B cell (primary cell): ENCODE measurements at regions not wholly inside any gene's neighbourhood (a gene's known extent, or its start where the extent isn't known, plus 50 kb on each side); places are given as distances from the start of the nearest gene placed in this dataset.

Source experiments
- ATAC-seq: fragments of 200-7000 bp; cut with Tn5 transposase; one replicate; pipeline ENCODE4 v1.10.0; 2021; ENCODE audit warnings: low read depth, mild to moderate bottlenecking, moderate number of reproducible peaks, moderate library complexity
- CTCF ChIA-PET: fragments of 350-600 bp; sonication (Branson Sonifier 250); formaldehyde crosslinking; loops from one replicate; lab custom pipeline; 2021; ENCODE audit warnings: antibody characterized with exemption, inconsistent platforms; lab: Charles Lee
- POLR2A ChIA-PET: fragments of 350-600 bp; sonication (Branson Sonifier 250); formaldehyde crosslinking; loops from one replicate; lab custom pipeline; 2021; ENCODE audit warnings: antibody characterized with exemption; lab: Charles Lee
- DNase-seq: peaks from one replicate; pipeline ENCODE4 v3.0.0; 2013
- H2AFZ ChIP-seq: 2 replicates; pipeline ENCODE4 v1.6.1; 2012; ENCODE audit warnings: mild to moderate bottlenecking, low read depth, low read length; ENCODE audit not compliant: insufficient read depth, poor library complexity, severe bottlenecking
- H3K27ac ChIP-seq, 2 donors: 1 replicate in 1 of 2; 2 replicates in 1 of 2; pipeline ENCODE4 v1.5.1; 2012 to 2013; ENCODE audit warnings: low read length in 2 of 2, mild to moderate bottlenecking in 2 of 2, moderate library complexity in 1 of 2
- H3K27me3 ChIP-seq, 4 experiments: fragments of 200-600 bp in 1 of 4; sonication (generic) in 1 of 4; replicated peaks in 1 of 4; 1 replicate in 2 of 4; 2 replicates in 2 of 4; pipeline versions ENCODE4 v1.6.1 to v1.7.0; 2013 to 2016; ENCODE audit warnings: low read length in 3 of 4, mild to moderate bottlenecking in 2 of 4, mixed read lengths in 1 of 4, moderate library complexity in 1 of 4; ENCODE audit not compliant: insufficient read depth in 4 of 4, control insufficient read depth in 3 of 4; ENCODE audit errors: control extremely low read depth in 1 of 4
- H3K36me3 ChIP-seq, 2 experiments: replicated peaks in 1 of 2; 1 replicate in 1 of 2; 2 replicates in 1 of 2; pipeline versions ENCODE4 v1.6.1 to v1.7.1; 2013; ENCODE audit warnings: low read length in 1 of 2; ENCODE audit not compliant: insufficient read depth in 2 of 2, control insufficient read depth in 1 of 2; ENCODE audit errors: control extremely low read depth in 1 of 2, extremely low read depth in 1 of 2
- H3K4me1 ChIP-seq, 2 donors: fragments of 200-600 bp in 1 of 2; sonication (generic) in 1 of 2; 1 replicate in 1 of 2; 2 replicates in 1 of 2; pipeline versions ENCODE4 v1.5.1 to v1.6.1; 2013 to 2017; ENCODE audit warnings: low read length in 2 of 2; ENCODE audit not compliant: control insufficient read depth in 2 of 2, insufficient read depth in 2 of 2
- H3K4me2 ChIP-seq: replicated peaks from 2 replicates; pipeline ENCODE3; 2012; ENCODE audit warnings: mild to moderate bottlenecking, low read depth, low read length; ENCODE audit not compliant: poor library complexity, severe bottlenecking
- H3K4me3 ChIP-seq, 5 experiments: fragments of 200-600 bp in 1 of 5; sonication (generic) in 1 of 5; 1 replicate in 3 of 5; 2 replicates in 2 of 5; pipeline versions ENCODE4 v1.5.1 to v1.7.0; 2011 to 2016; ENCODE audit warnings: low read length in 4 of 5, mild to moderate bottlenecking in 4 of 5, low read depth in 2 of 5, control low read depth in 1 of 5, moderate library complexity in 1 of 5; ENCODE audit not compliant: insufficient read depth in 1 of 5; ENCODE audit errors: control extremely low read depth in 1 of 5, extremely low read depth in 1 of 5
- H3K79me2 ChIP-seq: fragments of 200-600 bp; sonication (generic); one replicate; pipeline ENCODE4 v1.6.0; 2016; ENCODE audit warnings: low read length; ENCODE audit not compliant: control insufficient read depth, insufficient read depth
- H3K9ac ChIP-seq: fragments of 200-600 bp; sonication (generic); 2 replicates; pipeline ENCODE4 v1.6.1; 2017; ENCODE audit warnings: mild to moderate bottlenecking, low read length, moderate library complexity
- H3K9me3 ChIP-seq, 3 donors: one replicate each; pipeline versions ENCODE4 v1.6.1 to v1.7.1; 2013; ENCODE audit warnings: low read length in 2 of 3; ENCODE audit not compliant: control insufficient read depth in 2 of 3, insufficient read depth in 1 of 3; ENCODE audit errors: control extremely low read depth in 1 of 3
- H4K20me1 ChIP-seq: 2 replicates; pipeline ENCODE4 v1.6.0; 2012; ENCODE audit warnings: mild to moderate bottlenecking, low read length; ENCODE audit not compliant: insufficient read depth, control insufficient read depth, poor library complexity, severe bottlenecking
- H3K27ac Mint-ChIP-seq: one replicate; pipeline ENCODE4 v1.8.0; 2021; ENCODE audit warnings: mixed read lengths
- H3K27me3 Mint-ChIP-seq: one replicate; pipeline ENCODE4 v1.8.0; 2021; ENCODE audit warnings: mixed read lengths
- H3K4me1 Mint-ChIP-seq: one replicate; pipeline ENCODE4 v1.8.0; 2021; ENCODE audit warnings: mixed read lengths
- H3K4me3 Mint-ChIP-seq: one replicate; pipeline ENCODE4 v1.8.0; 2021; ENCODE audit warnings: mixed read lengths
- H3K9me3 Mint-ChIP-seq: one replicate; pipeline ENCODE4 v1.8.0; 2022; ENCODE audit warnings: mixed read lengths; ENCODE audit not compliant: insufficient read depth
- EZH2 ChIP-seq: IDR thresholded peaks from 2 replicates; pipeline ENCODE4 v1.6.1; 2012; ENCODE audit warnings: borderline replicate concordance, low read depth, mild to moderate bottlenecking, moderate library complexity, low read length; ENCODE audit not compliant: insufficient read depth, poor library complexity, severe bottlenecking
- WGBS: methylation state at CpG from one replicate; pipeline ENCODE4 v1.1.5; 2013; ENCODE audit warnings: missing lambda C conversion rate; ENCODE audit not compliant: insufficient coverage; 5-methylcytosine and 5-hydroxymethylcytosine counted together
- intact Hi-C: fragments of 100-400 bp; cut with micrococcal nuclease; formaldehyde crosslinking; loops from one replicate; pipeline ENCODE4 v1.10.0; 2022
- TF ChIP-seq, protein P1 (sequence below): fragments of 200-600 bp; IDR thresholded peaks from one replicate; pipeline ENCODE4 v1.8.0; 2022; ENCODE audit warnings: antibody characterized with exemption, mild to moderate bottlenecking

DNA sequence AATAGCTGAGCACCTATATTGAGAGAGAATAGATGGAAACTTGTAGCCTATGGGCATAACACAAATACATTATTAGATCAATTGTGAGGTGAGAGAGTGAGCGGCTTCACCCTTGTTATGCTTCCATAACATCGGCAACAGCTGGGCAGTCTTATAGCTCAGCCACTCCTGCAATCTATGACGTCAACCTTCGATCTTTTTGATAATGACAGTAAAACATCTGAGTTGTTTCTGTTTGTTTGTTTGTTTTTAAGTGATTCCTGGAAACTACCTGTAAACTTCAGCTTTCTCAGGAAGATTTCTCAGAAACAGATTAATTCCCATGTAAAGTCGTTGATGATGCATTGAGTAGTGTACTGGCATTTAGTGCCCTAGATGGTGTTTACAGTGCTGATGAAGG is 90.0 kb downstream of the DSEL start:
- H3K4me1 ChIP-seq: no peaks in the 10 kb centered on the region
- H3K27me3 Mint-ChIP-seq: no peaks in the 10 kb centered on the region
- intact Hi-C loops: no loop called here
- H3K4me1 Mint-ChIP-seq: no peaks in the 10 kb centered on the region
- H3K9ac ChIP-seq: no peak overlapping the region
- TF ChIP-seq, protein P1, sequence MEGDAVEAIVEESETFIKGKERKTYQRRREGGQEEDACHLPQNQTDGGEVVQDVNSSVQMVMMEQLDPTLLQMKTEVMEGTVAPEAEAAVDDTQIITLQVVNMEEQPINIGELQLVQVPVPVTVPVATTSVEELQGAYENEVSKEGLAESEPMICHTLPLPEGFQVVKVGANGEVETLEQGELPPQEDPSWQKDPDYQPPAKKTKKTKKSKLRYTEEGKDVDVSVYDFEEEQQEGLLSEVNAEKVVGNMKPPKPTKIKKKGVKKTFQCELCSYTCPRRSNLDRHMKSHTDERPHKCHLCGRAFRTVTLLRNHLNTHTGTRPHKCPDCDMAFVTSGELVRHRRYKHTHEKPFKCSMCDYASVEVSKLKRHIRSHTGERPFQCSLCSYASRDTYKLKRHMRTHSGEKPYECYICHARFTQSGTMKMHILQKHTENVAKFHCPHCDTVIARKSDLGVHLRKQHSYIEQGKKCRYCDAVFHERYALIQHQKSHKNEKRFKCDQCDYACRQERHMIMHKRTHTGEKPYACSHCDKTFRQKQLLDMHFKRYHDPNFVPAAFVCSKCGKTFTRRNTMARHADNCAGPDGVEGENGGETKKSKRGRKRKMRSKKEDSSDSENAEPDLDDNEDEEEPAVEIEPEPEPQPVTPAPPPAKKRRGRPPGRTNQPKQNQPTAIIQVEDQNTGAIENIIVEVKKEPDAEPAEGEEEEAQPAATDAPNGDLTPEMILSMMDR: no peak
- TF ChIP-seq EZH2: no peak
- H3K4me3 Mint-ChIP-seq: no peak overlapping the region
- H3K36me3 ChIP-seq: no peaks in the 10 kb centered on the region
- no peak for DNase-seq
- H3K4me2 ChIP-seq: no peak overlapping the region
- no peaks in the 10 kb centered on the region for H3K27me3 ChIP-seq
- H3K9me3 Mint-ChIP-seq: peaks cover 2% of the 10 kb centered on the region
- CTCF ChIA-PET: no interaction called here
- H3K4me3 ChIP-seq: no peak overlapping the region
- no peaks in the 10 kb centered on the region for H3K79me2 ChIP-seq
- no peaks in the 10 kb centered on the region for H3K9me3 ChIP-seq
- H3K27ac ChIP-seq: no peak overlapping the region
- POLR2A ChIA-PET: no interaction called here
- no peaks in the 10 kb centered on the region for H4K20me1 ChIP-seq
- H3K27ac Mint-ChIP-seq: no peak overlapping the region
- ATAC-seq: no peak
- WGBS: 100% methylated on average over 3 of the region's 5 CpGs
- no peak overlapping the region for H2AFZ ChIP-seq

DNA sequence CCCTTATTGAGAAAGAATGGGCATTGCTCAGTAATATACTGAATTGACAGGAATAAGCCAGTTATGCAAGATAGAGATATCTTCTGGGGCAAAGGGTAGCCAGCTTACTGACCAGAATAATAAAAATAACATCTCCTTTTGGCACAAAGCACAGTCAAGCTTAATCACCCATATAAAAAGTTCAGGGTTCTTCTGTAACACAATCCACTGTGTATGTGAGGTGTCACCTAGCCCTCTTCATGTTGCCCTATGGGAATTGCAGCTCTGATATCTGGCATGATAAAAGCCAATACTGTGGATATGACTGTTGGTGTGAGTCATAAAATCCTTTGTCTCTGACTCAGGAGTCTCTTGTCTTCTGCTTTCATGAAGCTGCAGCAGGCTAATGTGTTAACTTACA is 90.8 kb downstream of the DSEL start:
- POLR2A ChIA-PET: no interaction called here
- H3K9me3 Mint-ChIP-seq: peaks cover 2% of the 10 kb centered on the region

More for the DNA sequence above, 90.8 kb downstream of the DSEL start:
- no peaks in the 10 kb centered on the region for H3K4me1 Mint-ChIP-seq
- H4K20me1 ChIP-seq: no peaks in the 10 kb centered on the region
- H3K36me3 ChIP-seq: no peaks in the 10 kb centered on the region
- no peak overlapping the region for H2AFZ ChIP-seq
- DNase-seq (no peak), ATAC-seq (no peak)
- H3K4me2 ChIP-seq: no peak overlapping the region
- no peak for TF ChIP-seq EZH2
- TF ChIP-seq, protein P1: no peak
- intact Hi-C loops: no loop called here
- no peaks in the 10 kb centered on the region for H3K4me1 ChIP-seq
- H3K9ac ChIP-seq: no peak overlapping the region
- no peak overlapping the region for H3K4me3 ChIP-seq
- H3K27ac ChIP-seq: no peak overlapping the region
- no peaks in the 10 kb centered on the region for H3K9me3 ChIP-seq
- CTCF ChIA-PET: no interaction called here
- no peak overlapping the region for H3K27ac Mint-ChIP-seq
- no peaks in the 10 kb centered on the region for H3K27me3 ChIP-seq
- H3K79me2 ChIP-seq: no peaks in the 10 kb centered on the region
- H3K4me3 Mint-ChIP-seq: no peak overlapping the region
- H3K27me3 Mint-ChIP-seq: no peaks in the 10 kb centered on the region
